Activated CD4-positive, alpha-beta T cell treated with anti-CD3 and anti-CD28 coated beads, Interleukin-2, Interleukin-4, amounts not matched to agents 100 ng/mL and 50 ng/mL, durations not matched to agents 16 hours and 8 hours (primary cell): ENCODE measurements at regions not wholly inside any gene's neighbourhood (a gene's known extent, or its start where the extent isn't known, plus 50 kb on each side); places are given as distances from the start of the nearest gene placed in this dataset.
A peak's percentile ranks its signal among the peaks of the same experiment; 100 is the strongest.

Source experiments
- DNase-seq: peaks from one replicate; pipeline ENCODE4 v3.0.0-alpha.2; 2020; ENCODE audit warnings: low spot score

GRCh38 chr3:72257738-72258137, 472.8 kb upstream of the PROK2 start:
- DNase-seq = no peak

- DNase-seq = no peak
Observed at GRCh38 chr3:72257203-72257602, 472.3 kb upstream of the PROK2 start.

- no peak for DNase-seq
Observed at GRCh38 chr3:72256716-72257115, 471.8 kb upstream of the PROK2 start.

GRCh38 chr3:72255791-72256559, 471.0 kb upstream of the PROK2 start:
- DNase-seq = peak; percentile 12

GRCh38 chr3:72255191-72255590, 470.2 kb upstream of the PROK2 start:
- DNase-seq = no peak

- no peak for DNase-seq
Observed at GRCh38 chr3:72254483-72254882, 469.5 kb upstream of the PROK2 start.

GRCh38 chr3:72250725-72251124, 465.8 kb upstream of the PROK2 start:
- DNase-seq = no peak

GRCh38 chr3:72248869-72249268, 463.9 kb upstream of the PROK2 start:
- DNase-seq = no peak

- DNase-seq = no peak
Observed at GRCh38 chr3:72248389-72248761, 463.4 kb upstream of the PROK2 start.

GRCh38 chr3:72247645-72248388, 462.9 kb upstream of the PROK2 start:
- DNase-seq = no peak

GRCh38 chr3:72247126-72247525, 462.2 kb upstream of the PROK2 start:
- DNase-seq = no peak

- DNase-seq = no peak
Observed at GRCh38 chr3:72246685-72247084, 461.7 kb upstream of the PROK2 start.

- DNase-seq = no peak
Observed at GRCh38 chr3:72245183-72245811, 460.3 kb upstream of the PROK2 start.

- DNase-seq = no peak
Observed at GRCh38 chr3:72244396-72244795, 459.4 kb upstream of the PROK2 start.

- no peak for DNase-seq
Observed at GRCh38 chr3:72242326-72242725, 457.4 kb upstream of the PROK2 start.

- no peak for DNase-seq
Observed at GRCh38 chr3:72241525-72241924, 456.6 kb upstream of the PROK2 start.

- no peak for DNase-seq
Observed at GRCh38 chr3:72240531-72240930, 455.6 kb upstream of the PROK2 start.

GRCh38 chr3:72238801-72239200, 453.9 kb upstream of the PROK2 start:
- DNase-seq = no peak

GRCh38 chr3:72238010-72238691, 453.2 kb upstream of the PROK2 start:
- no peak for DNase-seq

- DNase-seq = no peak
Observed at GRCh38 chr3:72237679-72238009, 452.7 kb upstream of the PROK2 start.

- DNase-seq = no peak
Observed at GRCh38 chr3:72234391-72234790, 449.4 kb upstream of the PROK2 start.

GRCh38 chr3:72233571-72233970, 448.6 kb upstream of the PROK2 start:
- DNase-seq = no peak

- no peak for DNase-seq
Observed at GRCh38 chr3:72232777-72233176, 447.8 kb upstream of the PROK2 start.
